B cell (primary cell): ENCODE measurements at regions not wholly inside any gene's neighbourhood (a gene's known extent, or its start where the extent isn't known, plus 50 kb on each side); places are given as distances from the start of the nearest gene placed in this dataset.

Experiments used
- CTCF ChIP-seq: fragments of 200-600 bp; IDR thresholded peaks from one replicate; pipeline ENCODE4 v1.8.0; 2022; ENCODE audit warnings: antibody characterized with exemption, mild to moderate bottlenecking
- EZH2 ChIP-seq: IDR thresholded peaks from 2 replicates; pipeline ENCODE4 v1.6.1; 2012; ENCODE audit warnings: borderline replicate concordance, low read depth, mild to moderate bottlenecking, moderate library complexity, low read length; ENCODE audit not compliant: insufficient read depth, poor library complexity, severe bottlenecking

- peak; percentile 86 for TF ChIP-seq CTCF
- no peak for TF ChIP-seq EZH2
These were observed 56.6 kb upstream of the RPL11 start for GRCh38 chr1:23634840-23635651.
